GM21423 (cell line): ENCODE measurements at regions not wholly inside any gene's neighbourhood (a gene's known extent, or its start where the extent isn't known, plus 50 kb on each side); places are given as distances from the start of the nearest gene placed in this dataset.
"Not testable (repeated sequence)": the region's sequence is repeated elsewhere in the genome, so short reads cannot be mapped to it uniquely, and the experiment has no call there.

Experiments used
- ATAC-seq: cut with Tn5 transposase; IDR thresholded peaks from one replicate; pipeline ENCODE4 v1.9.1; 2021; ENCODE audit warnings: mild to moderate bottlenecking, moderate library complexity; ENCODE audit not compliant: unreplicated experiment

- no peak for ATAC-seq
Measured at GRCh38 chr15:35286721-35287120, 201.6 kb upstream of the NANOGP8 start.

GRCh38 chr15:35282965-35283496 is 197.9 kb upstream of the NANOGP8 start:
- no peak for ATAC-seq

GRCh38 chr15:35281515-35281914 is 196.4 kb upstream of the NANOGP8 start:
- no peak for ATAC-seq

GRCh38 chr15:35279811-35280210 is 194.7 kb upstream of the NANOGP8 start:
- no peak for ATAC-seq

GRCh38 chr15:35271371-35272043 is 186.4 kb upstream of the NANOGP8 start:
- ATAC-seq: no peak

- ATAC-seq: no peak
Measured at GRCh38 chr15:35260941-35261340, 175.8 kb upstream of the NANOGP8 start.

- not testable (repeated sequence) for ATAC-seq
Measured at GRCh38 chr15:35260274-35260673, 175.2 kb upstream of the NANOGP8 start.

GRCh38 chr15:35256551-35256950 is 171.5 kb upstream of the NANOGP8 start:
- ATAC-seq: no peak

GRCh38 chr15:35256141-35256540 is 171.0 kb upstream of the NANOGP8 start:
- no peak for ATAC-seq

- not testable (repeated sequence) for ATAC-seq
Measured at GRCh38 chr15:35254908-35255307, 169.8 kb upstream of the NANOGP8 start.

GRCh38 chr15:35254062-35254461 is 169.0 kb upstream of the NANOGP8 start:
- no peak for ATAC-seq

GRCh38 chr15:35252351-35252865 is 167.3 kb upstream of the NANOGP8 start:
- no peak for ATAC-seq

- no peak for ATAC-seq
Measured at GRCh38 chr15:35247150-35247549, 162.1 kb upstream of the NANOGP8 start.

- no peak for ATAC-seq
Measured at GRCh38 chr15:35246451-35246850, 161.4 kb upstream of the NANOGP8 start.

GRCh38 chr15:35245681-35246080 is 160.6 kb upstream of the NANOGP8 start:
- not testable (repeated sequence) for ATAC-seq

GRCh38 chr15:35244227-35244626 is 159.1 kb upstream of the NANOGP8 start:
- no peak for ATAC-seq

- ATAC-seq: no peak
Measured at GRCh38 chr15:35243758-35244157, 158.7 kb upstream of the NANOGP8 start.

GRCh38 chr15:35239693-35240092 is 154.6 kb upstream of the NANOGP8 start:
- ATAC-seq: not testable (repeated sequence)

- ATAC-seq: not testable (repeated sequence)
Measured at GRCh38 chr15:35238448-35238847, 153.4 kb upstream of the NANOGP8 start.

- ATAC-seq: no peak
Measured at GRCh38 chr15:35229085-35229484, 144.0 kb upstream of the NANOGP8 start.

GRCh38 chr15:35218215-35218614 is 133.1 kb upstream of the NANOGP8 start:
- ATAC-seq: no peak

- ATAC-seq: no peak
Measured at GRCh38 chr15:35215093-35215492, 130.0 kb upstream of the NANOGP8 start.
